ENCODE measurements at regions not wholly inside any gene's neighbourhood (a gene's known extent, or its start where the extent isn't known, plus 50 kb on each side); places are given as distances from the start of the nearest gene placed in this dataset.

GRCh38 chr15:38111070-38111469 is 141.6 kb upstream of the SPRED1 start:
- Histone ChIP-seq H3K9me3 (ENCODE audit: insufficient read depth, low read length) (no peaks in the 10 kb centered on the region), H3K4me2 (ENCODE audit: low read depth, low read length, poor library complexity, severe bottlenecking) (no peak overlapping the region), H3F3A (ENCODE audit: insufficient read depth) (no peaks in the 10 kb centered on the region), H3K27ac (ENCODE audit: low read depth, low read length) (no peak overlapping the region), H2AFZ (ENCODE audit: low read depth, low read length, severe bottlenecking) (no peak overlapping the region), H3K79me2 (ENCODE audit: insufficient read depth, low read length) (no peaks in the 10 kb centered on the region), H3K9me2 (replicated peaks; ENCODE audit: insufficient read depth, low read length) (no peaks in the 10 kb centered on the region), H3K36me3 (ENCODE audit: low read length) (no peaks in the 10 kb centered on the region), H4K20me1 (ENCODE audit: low read depth, low read length) (no peaks in the 10 kb centered on the region), H3K27me3 (ENCODE audit: low read length) (no peaks in the 10 kb centered on the region), H3K4me3 (ENCODE audit: insufficient read depth, low read length, poor library complexity, severe bottlenecking) (no peak overlapping the region), H3K9ac (ENCODE audit: low read length) (no peak overlapping the region)
- TF ChIP-seq EZH2phosphoT487 (conservative IDR thresholded peaks at IDR 0.05; ENCODE audit: low read length) (no peak), CTCF (IDR thresholded peaks at IDR 0.05; ENCODE audit: insufficient read depth, low read length, poor library complexity, severe bottlenecking) (no peak)

GRCh38 chr15:38112406-38112805 is 140.2 kb upstream of the SPRED1 start:
- Histone ChIP-seq H3K9ac (ENCODE audit: low read length) (no peak overlapping the region), H3K79me2 (ENCODE audit: insufficient read depth, low read length) (no peaks in the 10 kb centered on the region), H3K4me2 (ENCODE audit: low read depth, low read length, poor library complexity, severe bottlenecking) (no peak overlapping the region), H3K27ac (ENCODE audit: low read depth, low read length) (no peak overlapping the region), H4K20me1 (ENCODE audit: low read depth, low read length) (no peaks in the 10 kb centered on the region), H2AFZ (ENCODE audit: low read depth, low read length, severe bottlenecking) (no peak overlapping the region), H3K9me2 (replicated peaks; ENCODE audit: insufficient read depth, low read length) (no peaks in the 10 kb centered on the region), H3K9me3 (ENCODE audit: insufficient read depth, low read length) (no peaks in the 10 kb centered on the region), H3F3A (ENCODE audit: insufficient read depth) (no peaks in the 10 kb centered on the region), H3K36me3 (ENCODE audit: low read length) (no peaks in the 10 kb centered on the region), H3K27me3 (ENCODE audit: low read length) (no peaks in the 10 kb centered on the region), H3K4me3 (ENCODE audit: insufficient read depth, low read length, poor library complexity, severe bottlenecking) (no peak overlapping the region)
- TF ChIP-seq EZH2phosphoT487 (conservative IDR thresholded peaks at IDR 0.05; ENCODE audit: low read length) (no peak), CTCF (IDR thresholded peaks at IDR 0.05; ENCODE audit: insufficient read depth, low read length, poor library complexity, severe bottlenecking) (no peak)

GRCh38 chr15:38115121-38115520 is 137.5 kb upstream of the SPRED1 start:
- H3K27ac ChIP-seq (ENCODE audit: low read depth, low read length), result no peak overlapping the region
- no peaks in the 10 kb centered on the region for H3K36me3 ChIP-seq (ENCODE audit: low read length)
- H3K9ac ChIP-seq (ENCODE audit: low read length), result no peak overlapping the region
- no peak overlapping the region for H3K4me2 ChIP-seq (ENCODE audit: low read depth, low read length, poor library complexity, severe bottlenecking)
- H4K20me1 ChIP-seq (ENCODE audit: low read depth, low read length), result no peaks in the 10 kb centered on the region
- H3K4me3 ChIP-seq (ENCODE audit: insufficient read depth, low read length, poor library complexity, severe bottlenecking), result no peak overlapping the region
- no peaks in the 10 kb centered on the region for H3K9me2 ChIP-seq (replicated peaks; ENCODE audit: insufficient read depth, low read length)
- TF ChIP-seq CTCF (IDR thresholded peaks at IDR 0.05; ENCODE audit: insufficient read depth, low read length, poor library complexity, severe bottlenecking) (no peak), EZH2phosphoT487 (conservative IDR thresholded peaks at IDR 0.05; ENCODE audit: low read length) (no peak)
- H3K9me3 ChIP-seq (ENCODE audit: insufficient read depth, low read length), result no peaks in the 10 kb centered on the region
- H2AFZ ChIP-seq (ENCODE audit: low read depth, low read length, severe bottlenecking), result no peak overlapping the region
- H3F3A ChIP-seq (ENCODE audit: insufficient read depth), result no peaks in the 10 kb centered on the region
- H3K27me3 ChIP-seq (ENCODE audit: low read length), result no peaks in the 10 kb centered on the region
- H3K79me2 ChIP-seq (ENCODE audit: insufficient read depth, low read length), result no peaks in the 10 kb centered on the region
